SK-MEL-5 (cell line): ENCODE measurements at regions not wholly inside any gene's neighbourhood (a gene's known extent, or its start where the extent isn't known, plus 50 kb on each side); places are given as distances from the start of the nearest gene placed in this dataset.
"Not testable (repeated sequence)": the region's sequence is repeated elsewhere in the genome, so short reads cannot be mapped to it uniquely, and the experiment has no call there.

Source experiments
- DNase-seq: peaks from one replicate; pipeline ENCODE4 v3.0.0-alpha.2; 2016; ENCODE audit warnings: low read depth, low spot score
- in situ Hi-C: cut with HindIII; loops from 2 replicates; pipeline ENCODE4 v1.10.0; 2016; ENCODE audit warnings: low sequenced_read_pairs, high pct_unique_total_duplicates, low pct_unique_long_range_greater_than_20kb

GRCh38 chr6:79399499-79399898 is 137.7 kb downstream of the LCA5 start:
- DNase-seq = no peak
- in situ Hi-C loops = no loop called here

- DNase-seq, in situ Hi-C loops: not testable (repeated sequence)
Measured at GRCh38 chr6:79398617-79399016, 138.6 kb downstream of the LCA5 start.

GRCh38 chr6:79396625-79397024 is 140.6 kb downstream of the LCA5 start:
- in situ Hi-C loops = no loop called here
- no peak for DNase-seq

- in situ Hi-C loops = no loop called here
- no peak for DNase-seq
Measured at GRCh38 chr6:79394690-79395089, 142.5 kb downstream of the LCA5 start.

GRCh38 chr6:79392094-79392493 is 145.1 kb downstream of the LCA5 start:
- DNase-seq = no peak

GRCh38 chr6:79391480-79391879 is 145.8 kb downstream of the LCA5 start:
- no peak for DNase-seq
- in situ Hi-C loops = no loop called here

More at GRCh38 chr6:79392094-79392493, 145.1 kb downstream of the LCA5 start:
- in situ Hi-C loops = no loop called here

- in situ Hi-C loops = no loop called here
Measured at GRCh38 chr6:79385893-79386292, 151.3 kb downstream of the LCA5 start.

GRCh38 chr6:79385333-79385732 is 150.9 kb upstream of the HMGN3 start:
- no peak for DNase-seq
- in situ Hi-C loops = no loop called here

More at GRCh38 chr6:79385893-79386292, 151.3 kb downstream of the LCA5 start:
- no peak for DNase-seq

- in situ Hi-C loops = no loop called here
- DNase-seq = no peak
Measured at GRCh38 chr6:79384845-79385244, 150.4 kb upstream of the HMGN3 start.

GRCh38 chr6:79378957-79379356 is 144.5 kb upstream of the HMGN3 start:
- in situ Hi-C loops = no loop called here
- DNase-seq = no peak

GRCh38 chr6:79377888-79378348 is 143.4 kb upstream of the HMGN3 start:
- in situ Hi-C loops = no loop called here
- DNase-seq = no peak

GRCh38 chr6:79377047-79377446 is 142.6 kb upstream of the HMGN3 start:
- no peak for DNase-seq
- in situ Hi-C loops = no loop called here

- no peak for DNase-seq
- in situ Hi-C loops = no loop called here
Measured at GRCh38 chr6:79375635-79376337, 141.3 kb upstream of the HMGN3 start.

- in situ Hi-C loops = no loop called here
- DNase-seq = no peak
Measured at GRCh38 chr6:79374308-79374707, 139.8 kb upstream of the HMGN3 start.

GRCh38 chr6:79373880-79374279 is 139.4 kb upstream of the HMGN3 start:
- in situ Hi-C loops = no loop called here
- peak; percentile 44 for DNase-seq

GRCh38 chr6:79373246-79373645 is 138.8 kb upstream of the HMGN3 start:
- no peak for DNase-seq
- in situ Hi-C loops = no loop called here

GRCh38 chr6:79372757-79373156 is 138.3 kb upstream of the HMGN3 start:
- in situ Hi-C loops = no loop called here
- no peak for DNase-seq

GRCh38 chr6:79369026-79369425 is 134.5 kb upstream of the HMGN3 start:
- DNase-seq = no peak
- in situ Hi-C loops = no loop called here

- in situ Hi-C loops, DNase-seq: not testable (repeated sequence)
Measured at GRCh38 chr6:79363441-79363840, 129.0 kb upstream of the HMGN3 start.
